GM08714 (cell line): ENCODE measurements at regions not wholly inside any gene's neighbourhood (a gene's known extent, or its start where the extent isn't known, plus 50 kb on each side); places are given as distances from the start of the nearest gene placed in this dataset.

Source experiments
- H3K4me3 ChIP-seq: fragments of 200-500 bp; sonication (Bioruptor generic); 2 replicates; pipeline ENCODE4 v1.5.1; 2014; ENCODE audit warnings: mild to moderate bottlenecking, low read length, inconsistent platforms
- ZNF274 ChIP-seq: IDR thresholded peaks from 2 replicates; pipeline ENCODE4 v1.6.1; 2012; ENCODE audit warnings: mild to moderate bottlenecking, low read depth, low read length

- TF ChIP-seq ZNF274, result no peak
- H3K4me3 ChIP-seq, result no peak overlapping the region
These were observed 106.2 kb upstream of the INHBA start for GRCh38 chr7:41809116-41809515.

GRCh38 chr7:41808541-41808940 is 105.7 kb upstream of the INHBA start:
- H3K4me3 ChIP-seq, result no peak overlapping the region
- no peak for TF ChIP-seq ZNF274

- no peak overlapping the region for H3K4me3 ChIP-seq
These were observed 100.7 kb upstream of the INHBA start for GRCh38 chr7:41803569-41803968.

GRCh38 chr7:41796331-41796730 is 93.4 kb upstream of the INHBA start:
- TF ChIP-seq ZNF274, result no peak
- no peak overlapping the region for H3K4me3 ChIP-seq

More at GRCh38 chr7:41803569-41803968, 100.7 kb upstream of the INHBA start:
- no peak for TF ChIP-seq ZNF274

- no peak overlapping the region for H3K4me3 ChIP-seq
- TF ChIP-seq ZNF274, result no peak
These were observed 92.5 kb upstream of the INHBA start for GRCh38 chr7:41795276-41795833.

GRCh38 chr7:41793556-41793955 is 90.7 kb upstream of the INHBA start:
- no peak overlapping the region for H3K4me3 ChIP-seq
- TF ChIP-seq ZNF274, result no peak

DNA sequence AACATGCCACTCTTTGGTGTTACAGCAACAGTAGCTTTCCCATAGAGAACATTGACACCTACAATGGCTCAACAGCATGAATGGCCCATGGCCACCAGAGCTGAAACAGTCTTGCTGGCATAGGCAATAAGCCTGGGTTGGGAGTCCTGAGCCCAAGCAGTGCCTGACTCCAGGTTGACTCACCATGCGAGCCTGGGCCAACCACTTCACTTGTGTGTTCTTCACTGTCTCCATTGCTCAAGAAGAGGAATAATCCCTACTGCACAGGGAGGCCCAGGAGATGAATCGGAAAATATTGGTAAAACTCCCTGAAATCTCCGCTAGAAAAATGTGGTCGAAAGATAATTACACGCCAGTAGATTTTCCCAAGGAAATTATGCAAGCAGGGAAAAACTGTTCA is 89.2 kb upstream of the INHBA start:
- TF ChIP-seq ZNF274, result no peak

DNA sequence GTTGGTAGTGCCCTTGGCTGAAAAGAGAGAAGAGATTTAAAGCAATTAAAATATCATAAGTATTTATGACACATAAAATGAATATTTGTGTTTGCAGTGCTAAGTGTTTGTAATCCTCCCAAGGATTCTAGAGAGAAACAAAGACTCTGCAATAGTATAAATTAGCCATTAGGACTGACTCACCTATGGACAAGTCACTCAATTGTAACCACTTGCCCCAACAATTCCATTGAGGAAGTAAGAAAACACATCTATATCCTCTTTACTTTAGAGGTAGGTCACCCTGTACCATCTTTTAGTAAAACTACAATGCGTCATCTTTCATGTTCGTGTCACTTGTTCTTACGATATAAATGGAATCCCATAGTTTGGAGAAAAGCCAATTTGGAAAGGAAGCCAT is 85.7 kb upstream of the INHBA start:
- no peak overlapping the region for H3K4me3 ChIP-seq
- no peak for TF ChIP-seq ZNF274

More for the DNA sequence above, 89.2 kb upstream of the INHBA start:
- no peak overlapping the region for H3K4me3 ChIP-seq

- no peak for TF ChIP-seq ZNF274
- no peak overlapping the region for H3K4me3 ChIP-seq
These were observed 84.9 kb upstream of the INHBA start for GRCh38 chr7:41787651-41788350.

DNA sequence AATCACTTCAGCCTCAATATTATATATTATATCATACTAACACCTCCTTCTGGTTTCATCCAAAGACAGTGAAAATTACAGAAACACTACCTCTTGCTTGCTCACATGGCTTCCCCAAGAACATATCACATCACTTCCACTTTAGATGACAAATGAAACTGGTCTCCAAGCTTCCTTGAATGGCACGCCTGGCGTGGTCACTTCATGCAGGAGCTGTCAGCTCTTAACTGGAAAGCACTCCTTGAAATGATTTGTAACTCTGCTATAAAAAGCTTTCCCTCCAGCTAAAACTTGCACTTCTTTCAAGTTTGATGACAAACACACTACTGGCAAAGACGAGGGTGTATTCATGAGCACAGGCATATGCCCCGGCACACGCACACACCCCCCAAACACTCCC is 84.1 kb upstream of the INHBA start:
- no peak for TF ChIP-seq ZNF274
- no peak overlapping the region for H3K4me3 ChIP-seq

- H3K4me3 ChIP-seq, result no peak overlapping the region
- TF ChIP-seq ZNF274, result no peak
These were observed 83.5 kb upstream of the INHBA start for GRCh38 chr7:41786404-41786803.

DNA sequence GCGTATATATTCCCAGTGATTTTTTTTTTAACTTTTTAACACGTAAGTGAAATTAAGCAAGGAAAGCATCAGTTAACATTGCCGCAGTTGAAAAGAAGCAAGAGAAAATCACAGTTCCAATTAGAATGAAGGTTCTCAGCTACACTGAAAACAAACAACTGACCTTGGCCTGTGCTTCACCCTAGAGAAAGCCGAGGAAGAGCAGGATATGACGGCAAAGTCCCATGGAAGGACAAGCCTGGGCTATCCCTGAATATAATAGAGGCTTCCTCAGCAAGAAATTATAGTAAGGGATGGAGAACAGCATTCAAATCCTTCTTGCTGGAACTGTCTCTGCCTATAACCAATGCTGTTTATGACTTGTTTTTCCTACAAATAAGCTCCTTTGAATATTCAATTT is 83.0 kb upstream of the INHBA start:
- H3K4me3 ChIP-seq, result no peak overlapping the region
- no peak for TF ChIP-seq ZNF274

GRCh38 chr7:41785265-41785664 is 82.4 kb upstream of the INHBA start:
- no peak for TF ChIP-seq ZNF274
- no peak overlapping the region for H3K4me3 ChIP-seq

DNA sequence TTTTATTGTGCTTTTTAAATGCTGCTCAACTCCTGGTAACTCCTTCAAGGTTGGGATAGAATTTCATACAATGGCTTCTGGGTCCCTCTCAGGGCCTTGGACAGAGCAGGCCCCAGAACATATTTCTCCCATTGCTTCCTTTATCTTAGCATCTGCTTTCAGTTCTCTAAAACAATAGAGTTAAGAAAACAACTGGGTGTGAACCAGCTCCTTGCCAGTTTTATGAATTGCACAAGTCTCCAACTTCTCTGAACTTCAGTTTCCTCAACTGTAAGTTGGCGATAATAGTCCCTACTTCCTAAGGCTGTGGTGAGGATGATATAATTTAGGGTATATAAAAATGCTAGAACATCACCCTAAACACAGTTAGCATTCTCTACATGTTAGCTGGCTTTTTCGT is 77.0 kb upstream of the INHBA start:
- no peak for TF ChIP-seq ZNF274
- no peak overlapping the region for H3K4me3 ChIP-seq

DNA sequence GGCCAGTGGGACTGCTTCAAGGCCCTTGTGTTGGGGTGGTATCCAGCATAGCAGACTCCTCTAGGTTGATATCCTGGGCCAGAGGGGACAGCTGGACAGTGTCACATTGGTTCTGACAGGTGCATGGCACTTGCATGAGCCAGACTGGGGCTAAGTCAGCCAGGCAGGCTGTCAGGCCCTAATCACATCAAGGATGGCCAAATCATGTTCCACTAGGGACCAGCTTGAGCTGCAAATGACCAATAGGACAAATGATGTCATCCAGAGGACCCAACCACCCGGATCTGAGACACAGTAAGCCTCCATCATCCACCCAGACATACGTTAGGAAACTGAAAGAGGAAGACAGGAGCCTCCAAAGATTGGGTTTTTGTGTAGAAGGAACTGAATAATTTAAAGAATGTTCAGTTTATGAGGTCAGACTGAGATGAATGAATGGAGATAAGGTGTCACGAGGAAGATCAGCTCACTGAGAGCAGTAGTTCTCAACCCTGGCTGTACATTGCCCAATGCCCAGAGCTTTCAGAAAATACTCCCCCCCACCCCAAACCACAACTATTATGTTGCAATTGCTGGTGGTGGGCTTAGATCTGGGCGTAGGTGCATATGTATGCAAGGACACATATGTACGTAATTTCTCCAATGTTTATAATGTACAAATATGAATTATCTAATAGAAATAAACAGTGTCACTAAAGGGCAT is 75.2 kb upstream of the INHBA start:
- no peak for TF ChIP-seq ZNF274
- no peak overlapping the region for H3K4me3 ChIP-seq
